Stimulated activated CD8-positive, alpha-beta memory T cell treated with anti-CD3 and anti-CD28 coated beads, Interleukin-2, amount 100 ng/mL, for 1 hour (primary cell): ENCODE measurements at regions not wholly inside any gene's neighbourhood (a gene's known extent, or its start where the extent isn't known, plus 50 kb on each side); places are given as distances from the start of the nearest gene placed in this dataset.

Source experiments
- DNase-seq, 2 donors: peaks; one replicate each; pipeline ENCODE4 v3.0.0-alpha.2; 2020; ENCODE audit warnings: low read depth in 2 of 2

DNA sequence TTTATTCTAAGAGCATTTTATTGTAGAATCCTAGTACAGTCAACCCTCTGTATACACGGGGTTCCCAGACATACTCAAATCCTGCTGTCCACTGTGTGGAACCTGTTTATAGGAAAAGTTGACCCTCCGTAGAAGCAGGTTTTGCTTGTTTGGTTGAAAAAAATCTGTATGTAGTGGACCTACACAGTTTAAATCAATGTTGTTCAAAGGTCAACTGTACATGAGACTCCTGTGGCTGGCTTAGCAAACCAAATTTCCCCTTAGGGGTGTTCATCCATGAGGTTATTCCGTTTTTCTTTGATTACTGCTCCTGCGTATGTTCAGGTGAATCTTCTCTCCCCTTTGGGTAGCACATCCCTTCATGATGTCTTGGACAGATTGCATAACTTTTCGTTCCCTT is 387.0 kb upstream of the ZFP64 start:
- no peak for DNase-seq

DNA sequence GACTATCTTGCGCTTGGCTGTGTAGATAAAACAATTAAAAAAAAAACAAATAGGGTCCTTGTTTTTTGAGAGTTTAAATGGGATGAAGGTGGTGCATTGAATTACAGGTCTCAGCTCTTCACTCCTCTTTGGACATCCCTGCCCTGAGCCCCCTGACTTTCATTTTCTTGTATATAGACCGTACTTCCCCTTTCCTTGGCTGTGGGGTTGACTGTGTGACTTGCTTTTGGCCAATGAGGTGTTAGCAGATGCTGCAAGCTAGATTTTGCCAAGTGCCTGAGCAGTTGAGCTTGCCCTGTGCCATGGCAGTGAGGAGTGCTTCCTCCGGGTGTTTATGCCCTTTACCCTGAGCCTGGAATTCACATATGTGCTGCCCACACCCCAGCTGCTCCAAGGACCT is 386.1 kb upstream of the ZFP64 start:
- no peak for DNase-seq

DNA sequence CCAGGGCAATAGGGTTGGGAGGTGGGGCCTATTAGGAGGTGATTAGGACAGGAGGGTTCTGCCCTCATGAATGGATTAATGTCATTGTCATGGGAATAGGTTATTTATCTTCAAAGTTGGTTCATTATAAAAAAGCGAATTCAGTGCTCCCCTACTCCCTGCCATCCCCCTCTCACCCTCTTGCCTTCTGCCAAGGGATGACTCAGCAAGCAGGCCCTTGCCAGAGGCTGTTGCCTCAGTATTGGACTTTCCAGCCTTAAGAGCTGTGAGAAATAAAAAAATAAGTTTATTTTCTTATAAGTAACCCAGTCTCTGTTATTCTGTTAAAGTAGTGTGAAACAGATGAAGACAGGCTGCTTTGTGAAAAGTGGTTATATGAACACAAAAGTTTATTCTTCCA is 381.1 kb upstream of the ZFP64 start:
- DNase-seq = no peak

DNA sequence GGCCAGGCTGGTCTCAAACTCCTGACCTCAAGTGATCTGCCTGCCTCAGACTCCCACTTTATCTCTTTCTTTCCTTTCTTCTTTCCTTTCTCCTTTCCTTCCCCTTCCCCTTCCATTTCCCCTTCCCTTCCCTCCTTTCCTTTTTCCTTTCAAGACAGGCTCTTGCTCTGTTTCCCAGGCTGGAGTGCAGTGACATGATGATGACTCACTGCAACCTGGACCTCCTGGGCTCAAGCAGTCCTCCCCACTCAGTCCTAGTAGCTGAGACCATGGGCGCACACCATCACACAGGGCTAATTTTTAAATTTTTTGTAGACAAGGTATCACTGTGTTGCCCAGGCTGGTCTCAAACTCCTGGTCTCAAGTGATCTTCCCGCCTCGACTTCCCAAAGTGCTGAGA is 377.6 kb upstream of the ZFP64 start:
- DNase-seq = no peak

DNA sequence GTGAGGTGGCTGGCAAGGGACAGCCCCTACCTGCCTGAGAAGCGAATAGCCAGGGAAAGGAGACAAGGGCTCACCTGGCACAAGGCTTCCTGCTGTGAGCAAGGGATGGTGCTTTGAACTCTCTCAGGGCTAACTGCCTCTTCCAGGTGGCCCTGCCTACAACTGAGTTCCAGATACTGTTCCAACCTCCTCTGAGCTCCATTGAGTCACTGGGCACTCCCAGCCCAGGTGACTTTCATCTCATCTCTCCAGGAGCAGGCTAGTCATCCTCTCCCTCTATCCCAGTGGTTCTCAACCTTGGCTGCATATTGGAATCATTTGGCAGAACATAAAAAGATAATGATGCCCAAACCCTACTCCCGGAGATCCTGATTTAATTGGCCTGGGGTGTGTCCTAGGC is 374.0 kb upstream of the ZFP64 start:
- no peak for DNase-seq

DNA sequence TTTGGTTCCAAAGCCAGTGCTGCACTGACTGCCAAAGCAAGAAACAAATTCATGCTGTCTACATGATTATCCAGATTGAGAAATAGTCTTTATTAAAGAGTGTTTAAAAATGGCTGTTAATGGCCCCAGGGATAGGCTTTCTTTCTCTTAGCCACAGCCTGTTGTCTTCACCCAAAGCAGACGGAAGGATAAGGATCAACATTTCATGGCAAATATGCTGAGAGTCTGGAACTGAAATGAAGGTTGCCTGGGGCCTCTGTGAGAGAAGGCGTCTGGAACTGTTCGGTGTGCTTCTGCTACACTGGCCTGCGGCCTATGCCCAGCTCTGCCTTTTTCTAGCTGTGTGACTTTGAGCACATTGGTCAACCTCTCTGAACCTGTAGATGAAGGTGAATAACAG is 373.0 kb upstream of the ZFP64 start:
- DNase-seq = no peak

DNA sequence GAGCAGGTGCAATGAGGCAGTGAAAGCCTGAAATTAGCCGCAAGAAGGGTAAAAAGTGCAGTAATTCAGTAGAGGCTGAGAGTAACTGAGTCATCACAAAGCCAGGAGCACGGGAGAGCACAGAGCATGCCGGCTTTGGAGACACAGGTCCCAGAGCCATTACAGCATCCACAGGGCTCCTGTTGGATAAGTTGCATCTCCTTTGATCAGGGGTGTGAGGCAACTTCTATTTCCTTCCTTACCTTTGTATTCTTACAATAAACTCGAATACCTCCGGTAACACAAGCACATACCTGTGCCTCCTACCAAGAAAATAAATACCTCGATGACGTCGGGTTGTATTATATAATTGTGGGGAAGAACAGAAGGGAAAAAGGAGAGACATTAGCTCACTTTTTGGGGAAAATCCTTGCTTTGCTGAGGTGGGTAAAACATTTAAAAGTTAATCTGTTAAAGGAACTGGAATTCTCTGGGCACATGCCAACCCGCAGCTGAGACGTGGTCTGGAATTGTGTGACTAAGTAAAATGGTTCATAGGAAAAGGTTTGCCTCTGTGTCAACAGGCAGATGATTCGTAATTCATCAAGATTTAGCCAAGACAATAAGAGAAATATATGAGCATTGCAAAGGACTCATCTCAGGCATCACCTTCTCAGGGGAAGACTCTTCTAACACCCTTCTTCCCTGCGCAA is 360.7 kb upstream of the ZFP64 start:
- DNase-seq = no peak

DNA sequence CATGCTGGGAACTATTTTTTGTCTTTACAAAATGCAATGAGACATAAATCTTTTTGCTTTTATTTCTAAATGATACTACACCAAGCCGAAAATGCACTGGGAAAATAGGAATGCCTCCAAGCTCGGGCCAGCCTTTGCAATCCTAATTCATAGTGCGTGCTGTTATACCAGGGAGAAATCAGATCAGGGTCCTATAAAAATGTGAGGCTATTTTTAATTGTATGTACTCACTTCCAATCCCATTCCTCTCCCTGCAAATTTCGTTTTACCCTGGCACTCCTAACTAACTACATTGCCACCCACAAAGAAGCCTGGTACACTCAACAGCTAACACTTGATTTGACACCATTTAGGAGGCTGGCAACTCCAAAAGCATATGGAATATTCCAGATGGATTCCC is 350.6 kb upstream of the ZFP64 start:
- DNase-seq = no peak

DNA sequence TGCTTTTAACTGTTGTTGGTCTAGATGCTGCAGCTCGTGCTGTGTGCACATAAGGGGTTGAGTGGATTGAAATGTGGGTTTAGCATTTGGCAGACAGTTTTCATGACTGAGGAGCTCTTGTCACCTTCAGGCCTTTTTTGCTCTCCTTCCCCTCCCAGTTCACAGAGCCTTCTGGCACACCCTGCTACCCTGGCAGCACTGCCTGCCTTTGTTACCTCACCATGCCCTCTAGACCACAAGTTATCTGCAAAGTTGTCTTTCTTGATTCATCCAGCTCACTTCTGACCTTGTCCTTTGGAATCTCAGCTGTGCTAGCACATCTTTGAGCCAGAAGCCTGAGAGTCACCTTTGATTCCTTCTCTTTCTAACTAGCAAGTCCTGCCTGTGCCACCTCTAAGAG is 348.9 kb upstream of the ZFP64 start:
- no peak for DNase-seq

DNA sequence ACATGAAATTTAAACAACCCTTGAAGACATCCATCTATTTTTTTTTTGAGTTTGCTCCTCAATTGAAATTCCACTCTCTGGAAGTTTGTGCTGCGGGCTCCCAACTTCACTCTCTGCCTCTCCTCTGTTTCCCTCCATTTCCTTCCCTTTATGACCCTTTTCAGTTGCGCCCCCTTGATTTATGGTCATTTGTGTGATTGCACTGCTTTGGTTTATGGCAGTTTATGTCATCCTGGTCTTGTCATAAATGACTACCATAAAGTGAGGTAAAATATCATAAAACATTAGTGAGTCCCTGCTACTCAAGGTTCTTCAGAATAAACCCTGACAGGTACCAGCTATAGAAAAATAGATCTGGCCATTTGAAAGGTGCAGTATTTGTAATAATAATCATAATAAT is 348.3 kb upstream of the ZFP64 start:
- no peak for DNase-seq

DNA sequence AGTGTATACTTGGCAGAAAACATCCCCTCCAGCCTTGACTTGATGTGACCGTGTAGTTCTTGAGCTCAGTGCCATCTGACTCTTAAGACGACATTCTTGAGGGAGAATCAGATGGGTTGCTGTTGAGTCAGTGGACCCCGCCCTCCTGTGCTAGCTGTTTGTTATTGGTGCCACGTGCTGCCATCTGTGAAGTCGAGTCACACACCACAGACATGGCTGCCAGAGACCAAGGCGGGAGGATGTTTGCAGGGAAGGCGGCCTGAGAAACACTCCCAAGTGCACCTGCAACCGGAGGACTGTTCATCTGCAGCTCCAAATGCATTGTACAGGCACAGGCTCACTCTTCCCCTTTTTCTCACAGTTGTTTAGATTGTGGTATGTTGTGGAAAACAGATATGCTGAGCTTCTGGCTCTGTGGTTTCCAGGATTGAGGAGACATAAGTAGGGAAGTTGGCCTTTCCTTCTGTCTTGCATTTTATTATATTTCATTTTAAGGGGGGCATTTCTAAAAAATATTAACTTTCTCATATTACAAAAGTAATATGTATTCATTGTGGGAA is 345.3 kb upstream of the ZFP64 start:
- no peak for DNase-seq

DNA sequence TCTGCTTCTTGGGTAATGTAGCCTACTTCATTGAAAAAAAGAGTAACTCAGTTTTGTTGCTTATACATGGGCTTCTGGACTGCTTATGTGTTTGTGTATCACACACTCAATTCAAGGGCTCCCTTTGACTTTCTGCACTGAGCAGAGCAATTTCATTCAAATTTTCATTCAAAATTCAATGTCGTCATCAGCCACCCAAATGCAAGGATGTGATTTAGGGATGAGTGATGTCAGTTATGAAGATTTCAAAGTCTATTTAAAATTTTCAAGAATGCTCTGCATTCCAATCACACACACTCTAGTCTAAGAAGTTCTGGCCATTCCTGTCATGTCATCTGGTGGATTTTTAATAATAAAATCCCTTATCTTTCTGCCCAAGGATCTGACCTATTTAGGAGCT is 344.5 kb upstream of the ZFP64 start:
- DNase-seq = no peak

DNA sequence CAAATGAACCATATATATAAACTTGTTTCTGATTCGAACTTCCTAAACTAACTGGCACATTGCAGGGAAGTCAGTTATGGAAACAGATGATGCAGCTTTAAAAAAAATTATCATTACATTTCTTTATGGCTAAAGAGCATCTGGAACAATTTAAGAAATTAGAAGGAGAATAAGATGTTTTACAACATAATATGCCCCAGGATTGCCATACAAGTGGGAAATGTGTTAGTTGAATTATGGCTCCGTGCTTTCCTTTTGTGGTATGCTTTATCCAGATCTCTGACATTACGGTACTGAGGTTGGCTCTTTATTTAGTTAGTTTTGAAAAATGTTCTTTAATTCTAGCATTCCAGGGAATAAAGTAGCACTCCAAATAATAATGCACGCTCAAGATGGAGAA is 343.0 kb upstream of the ZFP64 start:
- no peak for DNase-seq

DNA sequence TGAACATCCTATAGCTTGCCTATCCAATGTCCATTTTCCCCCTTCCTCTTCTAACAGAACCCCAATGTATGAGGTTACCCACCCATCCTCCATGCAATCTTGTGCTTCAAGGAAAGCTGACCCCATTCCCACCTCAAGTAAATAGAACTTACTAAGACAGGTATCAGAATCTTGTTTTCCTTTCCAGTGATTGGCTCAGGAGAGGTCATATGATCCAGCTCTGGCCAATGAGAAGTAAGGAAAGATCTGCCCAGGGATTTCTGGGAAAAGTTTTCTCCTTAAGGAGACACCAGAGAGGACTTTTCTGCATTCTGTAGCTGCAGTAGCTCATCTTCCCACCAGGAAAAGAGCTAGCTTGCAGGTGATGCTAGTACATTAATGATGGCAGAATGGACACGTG is 341.8 kb upstream of the ZFP64 start:
- DNase-seq = no peak

DNA sequence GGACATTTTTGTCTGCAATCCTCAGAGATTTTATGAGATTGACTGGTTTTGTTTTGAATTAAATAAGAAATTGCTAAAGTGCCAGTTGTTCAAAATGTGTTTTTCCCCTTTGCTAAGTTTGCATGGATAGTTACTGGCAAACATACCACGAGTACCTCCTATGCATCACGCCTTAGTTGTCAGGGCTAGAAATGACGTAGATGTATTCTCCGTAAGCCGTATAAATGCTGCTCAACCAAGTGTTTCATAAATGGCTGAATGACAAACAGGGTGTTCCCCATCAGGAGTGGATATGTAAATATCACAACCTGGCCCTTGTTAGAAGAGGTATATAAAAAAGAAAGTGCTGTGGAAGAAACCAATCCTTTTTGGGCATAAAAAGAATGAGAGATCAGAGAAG is 341.1 kb upstream of the ZFP64 start:
- DNase-seq = no peak

DNA sequence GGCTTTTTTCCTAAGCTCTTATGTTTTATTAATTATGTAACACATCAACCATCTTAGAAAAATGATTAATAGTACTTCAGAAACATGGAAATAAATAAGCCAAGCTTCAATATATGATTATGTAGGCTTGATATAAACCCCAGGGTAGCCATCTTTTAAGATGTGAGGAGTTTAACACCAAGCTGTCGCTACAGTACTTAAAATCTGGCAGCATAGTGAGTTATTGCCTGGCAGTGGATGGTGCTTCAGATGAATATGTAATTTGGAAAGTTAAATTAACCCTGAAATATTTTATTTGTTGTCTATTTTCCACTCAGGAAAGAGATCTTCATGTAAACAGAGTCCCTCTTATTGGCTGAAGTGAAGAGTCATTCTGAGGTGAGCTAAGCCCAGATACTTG is 339.0 kb upstream of the ZFP64 start:
- DNase-seq = no peak

DNA sequence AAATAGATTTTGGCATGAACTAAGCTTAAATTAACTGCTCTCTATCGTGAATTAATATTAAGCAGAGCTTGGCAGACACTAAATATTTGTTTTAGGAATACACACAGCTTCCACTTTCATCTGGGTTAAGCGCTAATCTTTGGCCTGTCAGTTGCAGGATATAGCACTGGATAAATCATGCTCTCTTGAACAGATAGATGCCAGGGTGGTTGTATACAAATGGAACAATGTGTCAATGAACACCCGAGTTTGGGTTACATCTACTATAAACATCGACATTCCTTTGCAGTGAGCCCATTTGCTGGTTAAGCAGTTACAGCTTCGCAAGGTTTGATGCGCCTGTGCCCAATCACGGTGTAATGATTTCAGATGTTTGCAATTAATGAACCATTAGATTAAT is 338.2 kb upstream of the ZFP64 start:
- no peak for DNase-seq

DNA sequence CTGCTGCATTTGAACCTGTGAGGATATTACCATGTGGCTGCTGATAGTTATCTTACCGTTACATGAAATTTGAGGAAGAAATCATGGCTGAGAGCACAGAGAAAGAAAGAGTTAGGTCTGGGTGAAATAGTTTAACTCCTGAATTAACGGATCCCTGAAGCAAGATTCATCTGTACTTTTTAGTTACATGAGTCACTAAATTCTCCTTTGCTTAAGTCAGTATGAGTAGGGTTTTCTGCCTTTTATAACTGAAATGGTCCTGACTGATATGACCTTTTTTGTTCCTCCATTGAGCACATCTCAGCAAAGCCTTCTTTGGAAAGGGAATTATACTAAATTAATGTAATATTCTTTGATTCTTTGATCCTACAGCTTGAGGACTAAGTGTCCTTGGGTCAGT is 333.3 kb upstream of the ZFP64 start:
- DNase-seq = no peak

DNA sequence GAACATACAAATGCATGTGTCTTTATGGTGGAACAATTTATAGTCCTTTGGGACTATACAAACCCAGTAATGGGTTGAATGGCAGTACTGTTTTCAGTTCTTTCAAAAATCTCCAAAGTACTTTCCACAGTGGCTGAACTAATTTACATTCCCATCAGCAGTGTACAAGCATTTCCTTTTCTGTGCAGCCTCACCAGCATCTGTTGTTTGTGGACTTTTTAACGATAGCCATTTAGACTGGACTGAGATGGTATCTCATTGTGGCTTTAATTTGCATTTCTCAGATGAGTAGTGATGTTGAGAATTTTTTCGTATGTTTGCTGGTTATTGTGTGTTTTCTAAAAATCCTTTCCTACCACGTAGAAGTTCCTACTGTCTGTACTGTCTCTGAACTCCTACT is 327.2 kb upstream of the ZFP64 start:
- DNase-seq = no peak

DNA sequence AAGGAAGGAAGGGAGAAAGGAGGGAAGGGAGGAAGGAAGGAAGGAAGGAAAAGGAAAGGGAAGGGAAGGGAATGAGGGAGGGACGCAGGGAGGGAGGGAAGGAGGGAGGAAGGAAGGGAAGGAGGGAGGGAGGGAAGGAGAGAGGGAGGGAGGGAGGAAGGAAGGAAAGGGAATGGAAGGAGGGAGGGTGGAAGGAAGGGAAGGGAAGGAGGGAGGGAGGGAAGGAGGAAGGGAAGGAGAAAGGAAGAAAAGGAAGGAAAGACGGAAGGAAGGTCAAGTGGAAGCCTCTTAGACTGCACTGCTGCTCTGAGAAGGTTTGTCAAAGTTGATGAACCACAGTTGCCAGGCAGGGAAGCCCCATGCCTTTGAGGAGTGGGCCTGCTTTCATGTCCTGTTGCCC is 324.3 kb upstream of the ZFP64 start:
- DNase-seq = no peak

DNA sequence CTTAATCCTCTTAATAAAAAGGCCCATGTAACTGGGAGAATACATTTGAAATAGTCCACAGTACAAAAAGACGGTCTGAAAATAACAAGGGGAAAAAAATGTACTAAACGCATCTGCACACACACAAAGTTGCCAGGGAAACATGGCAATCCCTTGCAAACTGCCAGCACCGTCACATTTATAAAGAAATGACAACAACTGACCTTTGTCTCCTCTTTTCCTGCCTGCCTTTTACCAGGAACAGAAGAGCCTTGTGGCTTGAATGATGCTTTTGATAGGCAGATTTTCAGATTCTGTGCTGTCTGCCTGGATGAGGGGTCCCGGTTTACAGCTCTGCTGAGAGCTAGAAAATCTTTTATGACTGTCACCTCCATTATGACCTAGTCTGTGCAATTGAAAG is 308.6 kb upstream of the ZFP64 start:
- DNase-seq = no peak

DNA sequence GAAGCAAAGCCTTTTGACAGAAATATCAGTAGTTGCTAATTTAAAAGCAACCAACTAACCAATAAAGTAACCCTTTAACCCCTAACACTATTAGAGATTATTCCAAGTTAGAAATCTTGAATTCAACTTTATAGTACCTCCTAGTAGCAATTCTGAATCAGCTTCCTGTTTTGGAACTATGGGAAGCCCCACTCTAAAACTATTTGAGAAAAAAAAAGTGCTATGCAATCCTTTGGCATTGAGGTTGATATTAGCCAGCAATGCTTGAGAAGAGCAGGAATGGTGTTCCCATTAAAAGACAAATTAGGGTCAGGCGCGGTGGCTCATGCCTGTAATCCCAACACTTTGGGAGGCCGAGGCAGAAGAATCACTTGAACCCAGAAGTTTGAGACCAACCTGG is 306.2 kb upstream of the ZFP64 start:
- no peak for DNase-seq

DNA sequence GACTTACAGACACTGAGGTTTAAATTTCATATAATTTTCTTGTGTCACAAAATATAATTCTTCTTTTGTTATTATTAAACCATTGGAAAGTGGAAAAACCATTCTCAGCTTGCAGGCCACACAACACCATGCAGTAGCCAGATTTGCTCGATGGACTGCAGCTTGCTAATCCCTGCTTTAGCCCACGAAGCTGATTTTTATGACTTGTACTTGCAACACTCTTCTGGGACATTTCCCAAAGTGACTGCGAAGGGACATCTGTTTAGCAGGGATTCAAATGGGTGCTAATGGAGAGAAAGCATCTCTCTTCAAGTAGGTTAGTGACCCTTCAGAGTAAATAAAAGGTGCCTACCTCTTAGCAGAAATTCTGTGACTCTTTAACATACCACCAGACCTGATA is 304.6 kb upstream of the ZFP64 start:
- DNase-seq = no peak

DNA sequence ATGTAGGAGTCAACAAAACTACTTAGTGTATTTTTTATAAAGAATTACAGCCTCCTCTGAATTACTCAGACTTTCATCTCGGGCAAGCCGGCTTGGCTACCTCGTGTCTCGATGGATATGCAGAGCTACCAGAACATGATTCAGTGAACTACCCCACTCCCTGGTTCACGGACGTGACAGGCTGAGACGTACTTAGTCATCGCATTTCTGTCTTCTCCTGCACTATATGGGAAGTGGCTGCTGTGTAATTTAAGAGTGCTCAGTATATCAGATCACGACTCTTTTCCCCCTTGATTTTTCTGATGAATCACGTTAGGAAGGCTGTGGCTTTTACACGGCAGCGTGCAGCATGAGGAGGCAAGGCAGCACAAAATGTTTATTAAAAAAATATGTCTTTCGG is 302.7 kb upstream of the ZFP64 start:
- peak in 1 of 2 donors; percentile 15 for DNase-seq
